Spleen (tissue), 7 donors: ENCODE measurements at regions not wholly inside any gene's neighbourhood (a gene's known extent, or its start where the extent isn't known, plus 50 kb on each side); places are given as distances from the start of the nearest gene placed in this dataset.

Experiments used
- CTCF ChIP-seq, 11 experiments: fragments of 200-600 bp in 7 of 11; fragments of 450-650 bp in 4 of 11; sonication (generic) in 4 of 11; IDR thresholded peaks in 8 of 11; conservative IDR thresholded peaks in 3 of 11; 1 replicate in 7 of 11; 2 replicates in 4 of 11; pipeline versions ENCODE4 v1.4.0 to v1.8.0; 2016 to 2021; ENCODE audit warnings: antibody characterized with exemption in 11 of 11, inconsistent platforms in 4 of 11, mild to moderate bottlenecking in 1 of 11
- POLR2A ChIP-seq, 3 donors: fragments of 450-650 bp; IDR thresholded peaks; one replicate each; pipeline ENCODE4 v1.5.1; 2017; ENCODE audit warnings: antibody characterized with exemption in 3 of 3, mild to moderate bottlenecking in 1 of 3
- donor health status: DM: no; HTN: no; CAD: no; lungs with moderate emphysema.
- donor health status: DM: no; HTN: no; CAD: no.
- donor health status: DM: no; HTN: no; CAD: no.

GRCh38 chr3:168872826-168873225 is 777.1 kb upstream of the GOLIM4 start:
- TF ChIP-seq CTCF (IDR thresholded peaks at IDR 0.05 in 8 of 11, conservative IDR thresholded peaks at IDR 0.05 in 3 of 11) (no peak), POLR2A (IDR thresholded peaks at IDR 0.05) (no peak)
